ENCODE measurements at regions not wholly inside any gene's neighbourhood (a gene's known extent, or its start where the extent isn't known, plus 50 kb on each side); places are given as distances from the start of the nearest gene placed in this dataset.

DNA sequence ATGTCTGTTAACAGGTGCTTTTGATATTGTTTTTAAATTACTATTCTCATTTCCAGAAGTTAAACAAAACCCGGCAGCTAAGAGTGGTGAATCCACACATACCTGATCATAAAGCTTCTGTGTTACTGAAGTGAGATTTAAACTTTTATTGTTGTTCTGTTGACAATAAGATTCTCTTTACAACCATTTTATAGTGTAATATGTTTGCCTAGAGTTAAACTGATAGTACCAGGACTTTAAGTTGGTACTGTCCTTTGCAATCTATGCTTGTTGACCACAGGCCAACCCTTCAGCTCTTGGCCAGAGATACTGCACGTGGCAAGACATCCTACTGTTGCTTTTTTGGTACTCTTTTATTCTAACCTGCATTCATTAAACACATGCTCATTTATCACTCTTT is 806.2 kb downstream of the MTRR start:
- intact Hi-C loops (cut with micrococcal nuclease) = no loop called here
- no peaks in the 10 kb centered on the region for H3K27me3 Mint-ChIP-seq
- H3K4me1 Mint-ChIP-seq = no peaks in the 10 kb centered on the region
- DNase-seq = no peak
- no peaks in the 10 kb centered on the region for H3K36me3 Mint-ChIP-seq (ENCODE audit: low read depth)
- no peak overlapping the region for H3K27ac Mint-ChIP-seq
- no peak overlapping the region for H3K4me3 Mint-ChIP-seq
- H3K9me3 Mint-ChIP-seq = no peaks in the 10 kb centered on the region

GRCh38 chr5:8676695-8677094 is 807.7 kb downstream of the MTRR start:
- H3K27ac Mint-ChIP-seq = no peak overlapping the region
- H3K4me1 Mint-ChIP-seq = no peaks in the 10 kb centered on the region
- H3K9me3 Mint-ChIP-seq = no peaks in the 10 kb centered on the region
- H3K27me3 Mint-ChIP-seq = no peaks in the 10 kb centered on the region
- H3K4me3 Mint-ChIP-seq = no peak overlapping the region
- no peak for DNase-seq
- no peaks in the 10 kb centered on the region for H3K36me3 Mint-ChIP-seq (ENCODE audit: low read depth)
- intact Hi-C loops (cut with micrococcal nuclease) = no loop called here

DNA sequence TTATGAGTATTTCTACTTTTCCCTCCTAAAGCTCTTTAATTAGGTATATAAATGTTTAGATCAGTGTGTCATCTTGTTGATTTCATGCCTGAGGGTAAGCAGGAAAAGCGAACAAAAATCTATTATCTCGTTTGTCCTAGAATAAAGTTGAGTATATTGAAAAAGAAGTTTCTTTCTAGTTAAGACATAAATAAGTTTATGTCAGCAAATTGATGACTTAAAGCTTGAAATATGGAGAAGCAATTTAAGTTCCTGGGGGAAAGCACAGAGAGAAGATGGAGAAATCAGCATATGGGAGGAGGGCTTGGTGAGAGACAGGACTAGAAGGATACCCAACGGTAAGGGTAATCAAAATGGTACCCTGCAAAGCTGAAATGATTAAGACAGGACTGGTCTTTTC is 813.4 kb downstream of the MTRR start:
- Mint-ChIP-seq H3K4me3 (no peak overlapping the region), H3K36me3 (ENCODE audit: low read depth) (no peaks in the 10 kb centered on the region), H3K4me1 (no peaks in the 10 kb centered on the region), H3K27ac (no peak overlapping the region), H3K27me3 (no peaks in the 10 kb centered on the region), H3K9me3 (no peaks in the 10 kb centered on the region)
- no peak for DNase-seq
- intact Hi-C loops (cut with micrococcal nuclease) = no loop called here

DNA sequence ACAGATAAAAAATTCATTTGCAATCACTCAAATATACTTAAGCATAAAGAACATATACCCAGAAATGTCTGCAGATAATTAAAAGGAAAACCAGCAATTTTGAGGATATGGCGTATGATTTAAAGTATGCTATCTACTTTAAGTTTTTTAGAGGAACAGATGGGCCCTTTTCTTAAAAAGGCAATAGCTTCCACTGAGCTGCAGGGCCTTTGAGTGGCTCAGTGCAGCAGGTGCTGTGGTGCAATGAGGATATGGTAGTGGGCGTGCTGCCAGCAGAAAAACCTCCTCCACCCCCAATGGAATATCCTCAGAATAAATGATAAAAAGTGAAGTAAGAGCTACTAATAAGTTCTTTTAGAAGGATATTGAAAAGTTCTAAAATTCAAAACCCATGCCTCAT is 814.5 kb downstream of the MTRR start:
- Mint-ChIP-seq H3K27ac (no peak overlapping the region), H3K9me3 (no peaks in the 10 kb centered on the region), H3K4me3 (no peak overlapping the region), H3K27me3 (no peaks in the 10 kb centered on the region), H3K36me3 (ENCODE audit: low read depth) (no peaks in the 10 kb centered on the region), H3K4me1 (no peaks in the 10 kb centered on the region)
- intact Hi-C loops (cut with micrococcal nuclease) = no loop called here
- no peak for DNase-seq

DNA sequence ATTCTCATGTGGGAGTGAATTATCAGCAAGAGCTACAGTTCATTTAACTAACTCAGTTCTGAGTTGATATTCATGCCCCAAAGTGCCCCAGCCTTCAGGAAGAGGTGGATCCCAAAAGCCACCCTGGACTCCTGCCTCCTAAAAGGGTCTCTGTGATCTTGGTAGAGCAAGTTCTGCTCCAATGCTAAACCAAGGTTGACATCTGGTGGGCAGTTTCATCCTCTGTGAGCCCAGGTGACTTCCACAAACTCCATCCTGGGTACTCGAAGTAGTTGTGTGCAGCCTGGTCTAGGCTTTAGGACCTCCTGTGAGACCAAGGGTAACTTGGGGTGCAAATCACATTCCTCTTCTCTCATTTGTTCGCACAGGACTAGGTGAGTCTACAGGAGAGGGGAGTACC is 816.8 kb downstream of the MTRR start:
- intact Hi-C loops (cut with micrococcal nuclease) = no loop called here
- Mint-ChIP-seq H3K27me3 (no peaks in the 10 kb centered on the region), H3K36me3 (ENCODE audit: low read depth) (no peaks in the 10 kb centered on the region), H3K4me1 (no peaks in the 10 kb centered on the region), H3K9me3 (no peaks in the 10 kb centered on the region), H3K27ac (no peak overlapping the region), H3K4me3 (no peak overlapping the region)
- DNase-seq = no peak

- Mint-ChIP-seq H3K4me3 (no peak overlapping the region), H3K9me3 (no peaks in the 10 kb centered on the region), H3K27ac (no peak overlapping the region), H3K27me3 (no peaks in the 10 kb centered on the region), H3K36me3 (ENCODE audit: low read depth) (no peaks in the 10 kb centered on the region), H3K4me1 (no peaks in the 10 kb centered on the region)
- intact Hi-C loops (cut with micrococcal nuclease) = no loop called here
- DNase-seq = no peak
Observed at GRCh38 chr5:8686707-8687106, 817.8 kb downstream of the MTRR start.

DNA sequence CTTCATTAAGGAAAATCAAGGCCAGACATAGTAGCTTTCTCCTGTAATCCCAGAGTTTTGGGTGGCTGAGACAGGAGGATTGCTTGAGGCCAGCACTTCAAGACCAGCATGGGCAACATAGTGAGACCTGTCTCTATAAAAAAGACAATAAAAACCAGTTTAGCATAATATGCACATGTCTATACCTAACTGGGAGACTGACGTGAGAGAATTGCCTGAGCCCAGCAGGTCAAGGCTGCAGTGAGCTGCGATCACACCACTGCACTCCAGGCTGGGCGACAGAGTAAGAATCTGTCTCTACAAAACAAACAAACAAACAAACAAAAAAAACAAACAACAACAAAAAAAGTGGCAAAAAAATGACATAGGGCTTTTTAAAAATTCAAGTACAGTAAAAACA is 820.8 kb downstream of the MTRR start:
- H3K9me3 Mint-ChIP-seq = peaks cover 4% of the 10 kb centered on the region
- DNase-seq = no peak
- intact Hi-C loops (cut with micrococcal nuclease) = no loop called here
- H3K36me3 Mint-ChIP-seq (ENCODE audit: low read depth) = no peaks in the 10 kb centered on the region
- no peaks in the 10 kb centered on the region for H3K4me1 Mint-ChIP-seq
- H3K27ac Mint-ChIP-seq = no peak overlapping the region
- no peaks in the 10 kb centered on the region for H3K27me3 Mint-ChIP-seq
- no peak overlapping the region for H3K4me3 Mint-ChIP-seq

GRCh38 chr5:8691221-8691620 is 822.3 kb downstream of the MTRR start:
- no peak overlapping the region for H3K4me3 Mint-ChIP-seq
- H3K9me3 Mint-ChIP-seq = peaks cover 8% of the 10 kb centered on the region
- DNase-seq = no peak
- no peaks in the 10 kb centered on the region for H3K36me3 Mint-ChIP-seq (ENCODE audit: low read depth)
- H3K4me1 Mint-ChIP-seq = no peaks in the 10 kb centered on the region
- H3K27ac Mint-ChIP-seq = no peak overlapping the region
- intact Hi-C loops (cut with micrococcal nuclease) = no loop called here
- no peaks in the 10 kb centered on the region for H3K27me3 Mint-ChIP-seq

- no peak overlapping the region for H3K4me3 Mint-ChIP-seq
- DNase-seq = no peak
- intact Hi-C loops (cut with micrococcal nuclease) = no loop called here
- H3K36me3 Mint-ChIP-seq (ENCODE audit: low read depth) = no peaks in the 10 kb centered on the region
- peaks cover 9% of the 10 kb centered on the region for H3K9me3 Mint-ChIP-seq
- H3K4me1 Mint-ChIP-seq = no peaks in the 10 kb centered on the region
- no peaks in the 10 kb centered on the region for H3K27me3 Mint-ChIP-seq
- no peak overlapping the region for H3K27ac Mint-ChIP-seq
Observed at GRCh38 chr5:8693341-8693844, 824.4 kb downstream of the MTRR start.

- Mint-ChIP-seq H3K4me1 (no peaks in the 10 kb centered on the region), H3K36me3 (ENCODE audit: low read depth) (no peaks in the 10 kb centered on the region), H3K27me3 (no peaks in the 10 kb centered on the region), H3K4me3 (no peak overlapping the region), H3K27ac (no peak overlapping the region), H3K9me3 (peaks cover 12% of the 10 kb centered on the region)
- intact Hi-C loops (cut with micrococcal nuclease) = no loop called here
- no peak for DNase-seq
Observed at GRCh38 chr5:8694545-8694944, 825.6 kb downstream of the MTRR start.

DNA sequence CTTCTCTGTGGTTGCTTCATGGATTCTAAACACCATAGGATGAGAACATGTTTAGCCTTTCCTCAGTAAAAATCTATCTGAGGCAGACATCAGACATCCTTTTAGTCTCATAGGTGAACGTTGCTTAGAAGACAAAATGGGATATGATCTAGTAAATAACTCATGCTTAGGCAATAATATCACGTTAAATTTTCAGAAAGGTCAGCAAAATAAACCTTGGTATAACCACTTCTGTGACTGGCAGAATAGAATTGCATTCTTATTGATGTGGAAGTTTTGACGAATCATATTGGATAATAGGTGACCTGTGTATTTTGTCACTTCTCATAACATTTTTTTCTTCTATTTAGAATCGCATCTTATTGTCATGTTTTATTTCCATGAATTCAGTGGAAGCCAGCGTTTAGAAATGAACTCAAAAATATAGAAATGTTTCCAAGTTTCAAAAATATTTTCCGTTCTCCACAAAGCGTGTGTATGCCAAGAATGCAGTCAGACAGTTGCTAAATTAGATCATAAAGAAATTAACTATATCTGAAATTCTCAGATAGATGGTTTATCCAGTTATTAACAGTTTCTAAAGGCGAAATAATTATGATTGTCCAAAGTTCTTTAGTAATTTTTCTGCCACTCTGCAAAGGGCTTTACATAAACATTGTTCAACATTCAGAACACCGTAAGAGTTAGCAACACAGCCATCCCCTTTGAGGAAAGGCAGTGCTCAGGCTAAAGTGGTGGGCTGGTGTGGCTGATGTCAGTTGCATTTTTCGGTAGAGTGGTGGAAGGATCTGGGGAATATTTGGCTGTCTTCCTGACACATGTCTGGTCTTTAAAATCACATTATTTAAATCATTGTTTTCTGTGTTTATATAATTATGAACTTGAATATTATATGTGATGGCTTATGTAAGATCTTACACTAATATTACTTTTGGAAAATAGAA is 827.2 kb downstream of the MTRR start:
- no peaks in the 10 kb centered on the region for H3K4me1 Mint-ChIP-seq
- H3K4me3 Mint-ChIP-seq = no peak overlapping the region
- H3K36me3 Mint-ChIP-seq (ENCODE audit: low read depth) = no peaks in the 10 kb centered on the region
- no peak overlapping the region for H3K27ac Mint-ChIP-seq
- DNase-seq = no peak
- intact Hi-C loops (cut with micrococcal nuclease) = no loop called here
- H3K27me3 Mint-ChIP-seq = no peaks in the 10 kb centered on the region
- peaks cover 15% of the 10 kb centered on the region for H3K9me3 Mint-ChIP-seq

DNA sequence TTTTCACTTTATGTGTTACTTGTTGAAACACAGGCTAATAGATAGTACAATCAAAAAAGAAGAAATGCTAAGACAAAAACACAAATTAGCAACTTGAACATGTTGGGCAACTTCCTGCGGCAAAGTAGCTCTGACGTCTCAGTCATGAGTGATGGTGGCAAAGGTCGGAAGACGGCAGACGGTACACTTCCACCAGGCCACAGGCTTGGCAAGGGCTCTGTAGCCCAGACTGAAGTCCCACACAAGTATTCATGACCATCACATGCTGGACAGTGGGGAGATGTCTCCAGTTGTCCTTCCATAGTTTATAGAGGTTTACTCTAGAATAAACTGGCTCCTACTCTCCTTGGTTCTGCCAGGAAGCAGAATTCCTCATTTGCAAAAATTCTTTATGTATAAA is 831.3 kb downstream of the MTRR start:
- no peak overlapping the region for H3K4me3 Mint-ChIP-seq
- intact Hi-C loops (cut with micrococcal nuclease) = no loop called here
- H3K9me3 Mint-ChIP-seq = peaks cover 10% of the 10 kb centered on the region
- H3K27me3 Mint-ChIP-seq = no peaks in the 10 kb centered on the region
- DNase-seq = no peak
- no peaks in the 10 kb centered on the region for H3K36me3 Mint-ChIP-seq (ENCODE audit: low read depth)
- H3K4me1 Mint-ChIP-seq = no peaks in the 10 kb centered on the region
- H3K27ac Mint-ChIP-seq = no peak overlapping the region

DNA sequence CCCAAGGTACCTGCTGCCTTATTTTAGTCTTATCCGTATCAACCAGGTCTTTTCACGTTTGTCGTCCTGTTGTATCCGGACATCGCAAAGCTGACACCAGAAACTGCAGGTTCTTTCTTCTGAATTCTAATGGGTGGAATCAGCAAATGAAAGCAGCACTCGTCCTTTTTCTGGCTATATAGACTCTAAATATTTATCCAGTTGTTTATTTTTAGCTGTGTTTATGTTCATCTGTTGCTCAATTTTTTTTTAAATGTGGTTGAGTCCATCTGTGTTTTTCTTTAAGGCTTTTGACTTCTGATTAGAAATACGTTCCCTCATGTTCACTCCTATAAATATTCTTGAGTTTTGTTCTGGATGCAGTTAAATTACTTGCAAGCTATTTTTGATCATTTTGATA is 831.7 kb downstream of the MTRR start:
- intact Hi-C loops (cut with micrococcal nuclease) = no loop called here
- H3K4me1 Mint-ChIP-seq = no peaks in the 10 kb centered on the region
- peaks cover 9% of the 10 kb centered on the region for H3K9me3 Mint-ChIP-seq
- no peak for DNase-seq
- no peak overlapping the region for H3K4me3 Mint-ChIP-seq
- no peaks in the 10 kb centered on the region for H3K27me3 Mint-ChIP-seq
- no peaks in the 10 kb centered on the region for H3K36me3 Mint-ChIP-seq (ENCODE audit: low read depth)
- H3K27ac Mint-ChIP-seq = no peak overlapping the region

DNA sequence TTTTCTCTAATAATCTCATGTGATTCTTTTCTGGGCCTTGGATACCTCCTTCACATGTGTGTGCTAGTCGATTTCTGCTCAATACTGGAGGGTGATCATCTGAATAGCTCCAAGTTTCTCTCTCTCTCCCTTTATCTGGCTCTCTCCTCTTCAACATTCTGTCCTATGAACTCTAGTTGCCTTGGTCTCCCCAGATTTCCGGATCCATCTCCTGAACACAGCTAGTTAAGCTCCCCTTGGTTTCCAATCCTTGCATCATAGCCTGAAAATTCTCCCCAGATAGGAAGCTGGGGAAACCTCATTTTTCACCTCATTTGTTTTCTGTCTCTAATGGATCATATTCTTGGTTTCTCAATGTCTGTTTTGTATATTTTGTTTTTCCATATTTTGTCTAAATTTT is 832.3 kb downstream of the MTRR start:
- intact Hi-C loops (cut with micrococcal nuclease) = no loop called here
- H3K27me3 Mint-ChIP-seq = no peaks in the 10 kb centered on the region

GRCh38 chr5:8710426-8710930 is 835.4 kb downstream of the SEMA5A start:
- no peak overlapping the region for H3K4me3 Mint-ChIP-seq
- no peaks in the 10 kb centered on the region for H3K4me1 Mint-ChIP-seq
- no peak for DNase-seq
- intact Hi-C loops (cut with micrococcal nuclease) = no loop called here
- no peaks in the 10 kb centered on the region for H3K27me3 Mint-ChIP-seq
- no peaks in the 10 kb centered on the region for H3K9me3 Mint-ChIP-seq
- H3K27ac Mint-ChIP-seq = no peak overlapping the region
- H3K36me3 Mint-ChIP-seq (ENCODE audit: low read depth) = no peaks in the 10 kb centered on the region

More for the DNA sequence above, 832.3 kb downstream of the MTRR start:
- no peak overlapping the region for H3K27ac Mint-ChIP-seq
- H3K4me1 Mint-ChIP-seq = no peaks in the 10 kb centered on the region
- H3K9me3 Mint-ChIP-seq = peaks cover 7% of the 10 kb centered on the region
- no peak overlapping the region for H3K4me3 Mint-ChIP-seq
- DNase-seq = no peak
- H3K36me3 Mint-ChIP-seq (ENCODE audit: low read depth) = no peaks in the 10 kb centered on the region
